Sigmoid colon (tissue), 6 donors: ENCODE measurements at regions not wholly inside any gene's neighbourhood (a gene's known extent, or its start where the extent isn't known, plus 50 kb on each side); places are given as distances from the start of the nearest gene placed in this dataset.

Experiments
- DNase-seq: peaks from one replicate; pipeline ENCODE4 v3.0.0-alpha.2; 2019
- H3K27ac ChIP-seq, 4 donors: fragments of 200-600 bp; sonication (generic); one replicate each; pipeline ENCODE4 v1.5.1; 2016 to 2019; ENCODE audit warnings: mild to moderate bottlenecking in 1 of 4
- H3K27me3 ChIP-seq, 3 donors: fragments of 200-600 bp; sonication (generic); one replicate each; pipeline ENCODE4 v1.5.1; 2019; ENCODE audit warnings: mild to moderate bottlenecking in 1 of 3
- H3K36me3 ChIP-seq, 4 donors: fragments of 200-600 bp; sonication (generic); one replicate each; pipeline ENCODE4 v1.5.1; 2016 to 2019
- H3K4me1 ChIP-seq, 4 donors: fragments of 200-600 bp; sonication (generic); one replicate each; pipeline ENCODE4 v1.5.1; 2017 to 2019
- H3K4me3 ChIP-seq, 4 donors: fragments of 200-600 bp; sonication (generic); one replicate each; pipeline ENCODE4 v1.5.1; 2017 to 2019; ENCODE audit warnings: mild to moderate bottlenecking in 2 of 4, moderate library complexity in 1 of 4
- H3K9me3 ChIP-seq, 4 donors: fragments of 200-600 bp in 3 of 4; sonication (generic) in 3 of 4; one replicate each; pipeline versions ENCODE4 v1.5.1 to v1.6.1; 2013 to 2019
- EP300 ChIP-seq, 4 donors: sonication (generic); formaldehyde crosslinking; IDR thresholded peaks; one replicate each; pipeline ENCODE4 v1.6.1; 2017; ENCODE audit warnings: antibody characterized with exemption in 4 of 4
- POLR2A ChIP-seq, 2 donors: fragments of 450-650 bp; IDR thresholded peaks; one replicate each; pipeline ENCODE4 v1.6.1; 2016; ENCODE audit warnings: antibody characterized with exemption in 2 of 2, mild to moderate bottlenecking in 2 of 2, moderate library complexity in 2 of 2
- POLR2AphosphoS5 ChIP-seq, 4 donors: sonication (generic); formaldehyde crosslinking; IDR thresholded peaks; one replicate each; pipeline ENCODE4 v1.6.1; 2017; ENCODE audit warnings: antibody characterized with exemption in 4 of 4
- WGBS, 2 donors: extraction: QIAGEN DNeasy Blood & Tissue Kit; methylation state at CpG; one replicate each; pipeline ENCODE4 v1.1.7; 2013; 5-methylcytosine and 5-hydroxymethylcytosine counted together
- intact Hi-C: fragments of 100-400 bp; cut with DNase I; formaldehyde crosslinking; loops from one replicate; pipeline ENCODE4 v1.15.1; 2023
- TF ChIP-seq, protein P1 (sequence below), 4 experiments: fragments of 450-650 bp in 3 of 4; fragments of 200-600 bp in 1 of 4; IDR thresholded peaks; one replicate each; pipeline ENCODE4 v1.5.1; 2016 to 2019; ENCODE audit warnings: antibody characterized with exemption in 4 of 4, mild to moderate bottlenecking in 3 of 4, moderate library complexity in 2 of 4
- donor health status: healthy with polysubstance abuse.
- donor health status: healthy.

DNA sequence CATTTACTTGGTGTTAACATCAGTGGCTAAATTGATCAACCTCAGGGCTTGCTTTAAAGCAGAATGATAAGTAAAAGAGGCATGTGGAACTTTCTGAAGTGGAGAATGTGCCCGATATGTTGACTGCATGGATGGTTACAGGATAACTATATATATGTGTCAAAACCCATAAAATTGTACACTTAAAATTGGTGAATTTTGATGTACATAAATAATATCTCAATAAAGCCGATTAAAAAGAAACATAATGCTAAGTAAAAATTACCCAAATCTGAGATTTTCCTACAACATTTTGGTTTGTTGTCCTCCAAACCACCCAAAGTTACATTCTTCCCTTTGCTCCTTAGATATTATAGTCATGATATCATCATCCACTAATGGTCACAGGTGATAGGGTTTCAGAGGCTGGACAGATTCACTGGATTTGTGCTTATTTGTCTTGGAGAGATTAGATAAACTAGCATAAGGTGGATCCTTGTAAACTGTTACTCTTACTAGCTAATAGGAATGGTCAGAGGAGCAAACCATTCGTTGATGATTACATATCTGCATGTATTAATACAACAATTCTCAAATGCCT, 119.7 kb upstream of the RPS23 start:
- WGBS, 2 donors, result 90 to 94% methylated on average over 3 of the region's 3 CpGs
- intact Hi-C loops, result no loop called here
- Histone ChIP-seq H3K9me3 (no peaks in the 10 kb centered on the region), H3K27me3 (no peaks in the 10 kb centered on the region), H3K4me1 (peaks cover 0 to 12% (median 6%) of the 10 kb centered on the region in 4 donors), H3K4me3 (no peak overlapping the region), H3K36me3 (no peaks in the 10 kb centered on the region), H3K27ac (no peak overlapping the region)
- no peak for TF ChIP-seq EP300 (IDR thresholded peaks at IDR 0.05)
- TF ChIP-seq POLR2A (IDR thresholded peaks at IDR 0.05), result no peak
- TF ChIP-seq, protein P1, sequence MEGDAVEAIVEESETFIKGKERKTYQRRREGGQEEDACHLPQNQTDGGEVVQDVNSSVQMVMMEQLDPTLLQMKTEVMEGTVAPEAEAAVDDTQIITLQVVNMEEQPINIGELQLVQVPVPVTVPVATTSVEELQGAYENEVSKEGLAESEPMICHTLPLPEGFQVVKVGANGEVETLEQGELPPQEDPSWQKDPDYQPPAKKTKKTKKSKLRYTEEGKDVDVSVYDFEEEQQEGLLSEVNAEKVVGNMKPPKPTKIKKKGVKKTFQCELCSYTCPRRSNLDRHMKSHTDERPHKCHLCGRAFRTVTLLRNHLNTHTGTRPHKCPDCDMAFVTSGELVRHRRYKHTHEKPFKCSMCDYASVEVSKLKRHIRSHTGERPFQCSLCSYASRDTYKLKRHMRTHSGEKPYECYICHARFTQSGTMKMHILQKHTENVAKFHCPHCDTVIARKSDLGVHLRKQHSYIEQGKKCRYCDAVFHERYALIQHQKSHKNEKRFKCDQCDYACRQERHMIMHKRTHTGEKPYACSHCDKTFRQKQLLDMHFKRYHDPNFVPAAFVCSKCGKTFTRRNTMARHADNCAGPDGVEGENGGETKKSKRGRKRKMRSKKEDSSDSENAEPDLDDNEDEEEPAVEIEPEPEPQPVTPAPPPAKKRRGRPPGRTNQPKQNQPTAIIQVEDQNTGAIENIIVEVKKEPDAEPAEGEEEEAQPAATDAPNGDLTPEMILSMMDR (IDR thresholded peaks at IDR 0.05), result no peak
- no peak for TF ChIP-seq POLR2AphosphoS5 (IDR thresholded peaks at IDR 0.05)
- DNase-seq, result no peak

DNA sequence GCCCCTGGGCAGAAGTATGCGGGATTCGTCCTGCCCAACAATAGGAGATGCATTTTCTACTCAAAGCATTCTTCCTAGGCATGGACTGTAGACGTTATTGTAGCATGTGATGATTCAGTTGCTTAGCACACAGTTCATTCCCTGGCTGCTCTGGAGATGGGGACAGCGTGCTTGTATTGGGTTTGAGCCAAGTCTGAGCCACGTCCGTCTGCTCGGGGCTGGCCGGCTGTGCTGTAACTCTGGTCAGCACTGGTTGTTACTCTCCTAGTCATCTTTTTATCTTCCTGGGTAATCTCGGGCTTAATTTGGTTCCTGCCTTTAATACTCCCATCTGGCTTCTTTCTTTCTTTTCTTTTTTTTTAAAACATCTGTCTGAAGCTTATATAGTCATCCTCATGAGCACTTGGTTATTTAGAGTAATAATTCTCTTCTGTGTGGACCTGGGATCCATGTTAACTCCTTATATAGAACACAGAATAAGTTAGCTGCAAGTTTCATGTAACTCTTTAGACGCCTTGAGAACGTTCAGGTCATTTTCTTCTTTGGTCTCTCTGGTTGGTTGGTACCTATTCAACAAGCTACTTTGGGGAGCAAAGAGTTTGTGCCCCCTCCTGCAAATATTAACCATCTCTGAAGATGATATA, 118.8 kb upstream of the RPS23 start:
- intact Hi-C loops, result no loop called here
- WGBS, 2 donors, result 42 to 52% methylated on average over 11 of the region's 11 CpGs
- peaks cover 0 to 12% (median 6%) of the 10 kb centered on the region in 4 donors for H3K4me1 ChIP-seq
- H3K4me3 ChIP-seq, result no peak overlapping the region
- H3K27ac ChIP-seq, result peak overlapping the region in 2 of 4 donors; percentile 28 to 64
- H3K27me3 ChIP-seq, result no peaks in the 10 kb centered on the region
- no peaks in the 10 kb centered on the region for H3K9me3 ChIP-seq
- H3K36me3 ChIP-seq, result no peaks in the 10 kb centered on the region
- TF ChIP-seq, protein P1 (IDR thresholded peaks at IDR 0.05), result no peak
- TF ChIP-seq EP300 (IDR thresholded peaks at IDR 0.05) (peak in 1 of 4 donors; percentile 52), POLR2A (IDR thresholded peaks at IDR 0.05) (no peak), POLR2AphosphoS5 (IDR thresholded peaks at IDR 0.05) (peak in 2 of 4 donors; percentile 28 to 75)
- DNase-seq, result peak; percentile 90

DNA sequence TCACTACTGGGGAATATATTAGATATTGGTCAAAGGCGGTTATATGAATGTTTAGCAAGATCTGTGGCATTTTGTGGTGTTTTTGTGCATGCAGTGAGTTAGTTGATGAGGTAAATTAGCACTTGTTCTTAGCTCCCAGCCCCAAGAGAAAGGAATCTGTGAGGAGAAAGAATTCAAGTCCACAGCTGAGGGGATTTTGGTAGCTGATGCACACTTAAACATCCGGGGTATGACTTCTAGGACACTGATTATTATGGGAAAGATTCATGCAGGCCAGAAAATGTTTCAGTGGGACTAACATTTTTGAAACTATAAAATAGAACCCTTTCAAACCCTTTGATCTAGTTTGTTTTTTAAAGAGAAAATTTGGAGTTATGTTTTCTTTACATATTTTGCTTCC, 118.2 kb upstream of the RPS23 start:
- Histone ChIP-seq H3K4me1 (peaks cover 0 to 12% (median 6%) of the 10 kb centered on the region in 4 donors), H3K27me3 (no peaks in the 10 kb centered on the region), H3K27ac (peak overlapping the region in 1 of 4 donors; percentile 64), H3K4me3 (no peak overlapping the region), H3K9me3 (no peaks in the 10 kb centered on the region), H3K36me3 (no peaks in the 10 kb centered on the region)
- intact Hi-C loops, result no loop called here
- no peak for DNase-seq
- 85% methylated on average over 2 of the region's 2 CpGs for WGBS, 2 donors
- TF ChIP-seq EP300 (IDR thresholded peaks at IDR 0.05) (no peak), POLR2AphosphoS5 (IDR thresholded peaks at IDR 0.05) (no peak), POLR2A (IDR thresholded peaks at IDR 0.05) (no peak)
- TF ChIP-seq, protein P1 (IDR thresholded peaks at IDR 0.05), result no peak

DNA sequence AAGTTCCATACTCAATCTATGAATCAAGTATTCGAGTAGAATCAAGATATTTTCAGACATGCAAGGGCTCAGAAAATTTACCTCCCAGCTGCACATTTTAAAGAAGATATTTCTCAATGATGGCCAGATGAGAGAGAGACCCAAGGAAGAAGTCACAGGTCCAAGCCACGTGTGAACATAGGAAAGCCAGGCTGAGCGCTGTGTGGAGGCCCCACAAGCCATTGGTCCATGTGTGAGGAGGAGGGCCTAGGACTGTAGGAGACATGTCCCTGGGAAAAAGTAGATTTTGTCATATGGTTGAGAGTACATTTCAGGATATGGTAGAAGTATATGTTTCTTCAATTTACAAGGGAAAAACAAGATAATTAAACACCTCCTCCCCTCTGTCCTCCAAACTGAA, 115.8 kb upstream of the RPS23 start:
- Histone ChIP-seq H3K27me3 (no peaks in the 10 kb centered on the region), H3K9me3 (no peaks in the 10 kb centered on the region), H3K4me3 (no peak overlapping the region), H3K27ac (no peak overlapping the region), H3K36me3 (no peaks in the 10 kb centered on the region), H3K4me1 (peaks cover 0 to 12% (median 6%) of the 10 kb centered on the region in 4 donors)
- TF ChIP-seq POLR2A (IDR thresholded peaks at IDR 0.05) (no peak), POLR2AphosphoS5 (IDR thresholded peaks at IDR 0.05) (no peak), EP300 (IDR thresholded peaks at IDR 0.05) (no peak)
- TF ChIP-seq, protein P1 (IDR thresholded peaks at IDR 0.05), result no peak
- DNase-seq, result no peak
- 91 to 92% methylated on average over 3 of the region's 3 CpGs for WGBS, 2 donors
- intact Hi-C loops, result no loop called here
